GM12892 (cell line): ENCODE measurements at regions not wholly inside any gene's neighbourhood (a gene's known extent, or its start where the extent isn't known, plus 50 kb on each side); places are given as distances from the start of the nearest gene placed in this dataset.

ENCODE experiments used
- POLR2A ChIP-seq: IDR thresholded peaks from 2 replicates; pipeline ENCODE4 v1.6.1; 2011; ENCODE audit warnings: low read depth, low read length, control low read depth
- POLR2AphosphoS5 ChIP-seq: IDR thresholded peaks from 2 replicates; pipeline ENCODE4 v1.6.1; 2011; ENCODE audit warnings: low read depth, low read length, control low read depth
- TAF1 ChIP-seq: IDR thresholded peaks from 2 replicates; pipeline ENCODE4 v1.6.1; 2011; ENCODE audit warnings: low read depth, mild to moderate bottlenecking, control low read depth, low read length, borderline replicate concordance

- TF ChIP-seq POLR2A = no peak
- no peak for TF ChIP-seq TAF1
- no peak for TF ChIP-seq POLR2AphosphoS5
Observed at GRCh38 chr12:78279567-78279966, 448.9 kb downstream of the NAV3 start.
